ENCODE measurements at regions not wholly inside any gene's neighbourhood (a gene's known extent, or its start where the extent isn't known, plus 50 kb on each side); places are given as distances from the start of the nearest gene placed in this dataset.

- peak overlapping the region in 12 of 21 experiments; percentile 20 to 76 (median 57) for H3K27ac ChIP-seq
- H3K4me3 ChIP-seq, result no peak overlapping the region
Measured at GRCh38 chr12:59036347-59036746, 116.0 kb upstream of the LRIG3 start.

- peak overlapping the region in 1 of 21 experiments; percentile 66 for H3K27ac ChIP-seq
Measured at GRCh38 chr12:59031313-59031712, 111.0 kb upstream of the LRIG3 start.

GRCh38 chr12:59030415-59030814 lies 110.1 kb upstream of the LRIG3 start:
- Histone ChIP-seq H3K4me3 (no peak overlapping the region), H3K27ac (peak overlapping the region in 2 of 21 experiments; percentile 4 to 66)

More at GRCh38 chr12:59031313-59031712, 111.0 kb upstream of the LRIG3 start:
- no peak overlapping the region for H3K4me3 ChIP-seq

GRCh38 chr12:59027199-59027598 lies 106.9 kb upstream of the LRIG3 start:
- H3K4me3 ChIP-seq, result no peak overlapping the region
- peak overlapping the region in 2 of 21 experiments; percentile 38 to 64 for H3K27ac ChIP-seq

- no peak overlapping the region for H3K4me3 ChIP-seq
- peak overlapping the region in 4 of 21 experiments; percentile 5 to 48 (median 31) for H3K27ac ChIP-seq
Measured at GRCh38 chr12:59023861-59024424, 103.6 kb upstream of the LRIG3 start.

- Histone ChIP-seq H3K27ac (peak overlapping the region in 8 of 21 experiments; percentile 25 to 86 (median 44)), H3K4me3 (peak overlapping the region in 2 of 7 experiments; percentile 5 to 11)
Measured at GRCh38 chr12:59020073-59020946, 100.0 kb upstream of the LRIG3 start.

- H3K27ac ChIP-seq, result peak overlapping the region in 2 of 21 experiments; percentile 48 to 86
- peak overlapping the region in 1 of 7 experiments; percentile 4 for H3K4me3 ChIP-seq
Measured at GRCh38 chr12:59014885-59015284, 94.6 kb upstream of the LRIG3 start.

- Histone ChIP-seq H3K27ac (peak overlapping the region in 1 of 21 experiments; percentile 86), H3K4me3 (no peak overlapping the region)
Measured at GRCh38 chr12:59010941-59011340, 90.6 kb upstream of the LRIG3 start.

GRCh38 chr12:59010118-59010517 lies 89.8 kb upstream of the LRIG3 start:
- Histone ChIP-seq H3K27ac (peak overlapping the region in 2 of 21 experiments; percentile 1 to 72), H3K4me3 (no peak overlapping the region)

GRCh38 chr12:59007620-59008019 lies 87.3 kb upstream of the LRIG3 start:
- Histone ChIP-seq H3K27ac (peak overlapping the region in 1 of 21 experiments; percentile 14), H3K4me3 (no peak overlapping the region)

- Histone ChIP-seq H3K4me3 (no peak overlapping the region), H3K27ac (peak overlapping the region in 6 of 21 experiments; percentile 5 to 66 (median 20))
Measured at GRCh38 chr12:59005193-59005955, 85.1 kb upstream of the LRIG3 start.

GRCh38 chr12:59004456-59004855 lies 84.2 kb upstream of the LRIG3 start:
- Histone ChIP-seq H3K4me3 (no peak overlapping the region), H3K27ac (peak overlapping the region in 5 of 21 experiments; percentile 2 to 66 (median 15))

- H3K4me3 ChIP-seq, result no peak overlapping the region
Measured at GRCh38 chr12:58995666-58996363, 75.5 kb upstream of the LRIG3 start.

GRCh38 chr12:58988643-58989344 lies 68.5 kb upstream of the LRIG3 start:
- no peak overlapping the region for H3K27ac ChIP-seq
- no peak overlapping the region for H3K4me3 ChIP-seq

More at GRCh38 chr12:58995666-58996363, 75.5 kb upstream of the LRIG3 start:
- no peak overlapping the region for H3K27ac ChIP-seq

- no peak overlapping the region for H3K27ac ChIP-seq
- no peak overlapping the region for H3K4me3 ChIP-seq
Measured at GRCh38 chr12:58981961-58982360, 61.7 kb upstream of the LRIG3 start.

- H3K27ac ChIP-seq, result no peak overlapping the region
- no peak overlapping the region for H3K4me3 ChIP-seq
Measured at GRCh38 chr12:58980768-58981167, 60.5 kb upstream of the LRIG3 start.

- Histone ChIP-seq H3K4me3 (no peak overlapping the region), H3K27ac (no peak overlapping the region)
Measured at GRCh38 chr12:58978717-58979116, 58.4 kb upstream of the LRIG3 start.

- no peak overlapping the region for H3K4me3 ChIP-seq
- no peak overlapping the region for H3K27ac ChIP-seq
Measured at GRCh38 chr12:58977476-58977875, 57.2 kb upstream of the LRIG3 start.

GRCh38 chr12:58976146-58976545 lies 55.8 kb upstream of the LRIG3 start:
- no peak overlapping the region for H3K27ac ChIP-seq
- no peak overlapping the region for H3K4me3 ChIP-seq
